ENCODE measurements at regions not wholly inside any gene's neighbourhood (a gene's known extent, or its start where the extent isn't known, plus 50 kb on each side); places are given as distances from the start of the nearest gene placed in this dataset.

DNA sequence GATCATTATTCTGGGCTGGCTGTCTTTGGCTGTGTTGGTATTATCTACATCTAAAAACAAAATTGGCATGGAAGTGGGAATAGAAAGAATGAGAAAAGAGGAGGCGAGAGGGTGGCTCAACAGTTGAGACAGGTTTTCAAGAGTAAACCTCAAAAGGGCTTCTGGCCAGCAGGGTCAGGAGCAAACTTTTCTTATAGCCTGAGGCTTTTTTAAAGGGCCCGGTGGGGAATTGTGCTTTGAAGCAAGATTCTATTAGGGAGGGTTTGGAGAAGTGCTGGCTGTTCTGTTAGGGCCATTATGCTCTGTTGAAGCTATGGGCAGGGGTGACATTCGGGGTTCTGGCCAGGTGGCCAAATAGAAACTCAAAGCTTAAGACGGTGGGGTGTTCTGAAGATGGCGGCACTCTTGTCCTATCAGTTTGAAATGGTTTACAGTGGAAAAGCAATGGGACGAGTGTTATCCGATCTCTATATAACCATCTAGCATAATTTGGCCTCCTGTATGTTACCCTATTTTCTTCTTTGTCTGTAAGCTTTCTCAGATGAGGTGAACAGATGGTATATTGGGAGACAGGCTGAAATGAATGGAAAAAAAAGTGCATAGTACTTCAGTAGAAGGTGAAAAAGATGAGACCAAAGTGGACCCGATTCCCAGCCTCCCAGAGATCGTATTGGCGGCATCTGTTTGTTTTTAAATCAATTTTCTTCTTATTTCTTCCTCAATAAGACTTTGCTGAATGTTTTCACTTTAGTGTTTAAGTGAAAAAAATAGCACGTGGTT lies 132.1 kb upstream of the CNR1 start:
- Mint-ChIP-seq H3K4me3 (no peak overlapping the region), H3K36me3 (no peaks in the 10 kb centered on the region), H3K27ac (peak overlapping the region; percentile 59), H3K4me1 (peaks cover 30% of the 10 kb centered on the region), H3K9me3 (no peaks in the 10 kb centered on the region), H3K27me3 (ENCODE audit: low read depth) (no peaks in the 10 kb centered on the region)
- TF ChIP-seq, protein P1, sequence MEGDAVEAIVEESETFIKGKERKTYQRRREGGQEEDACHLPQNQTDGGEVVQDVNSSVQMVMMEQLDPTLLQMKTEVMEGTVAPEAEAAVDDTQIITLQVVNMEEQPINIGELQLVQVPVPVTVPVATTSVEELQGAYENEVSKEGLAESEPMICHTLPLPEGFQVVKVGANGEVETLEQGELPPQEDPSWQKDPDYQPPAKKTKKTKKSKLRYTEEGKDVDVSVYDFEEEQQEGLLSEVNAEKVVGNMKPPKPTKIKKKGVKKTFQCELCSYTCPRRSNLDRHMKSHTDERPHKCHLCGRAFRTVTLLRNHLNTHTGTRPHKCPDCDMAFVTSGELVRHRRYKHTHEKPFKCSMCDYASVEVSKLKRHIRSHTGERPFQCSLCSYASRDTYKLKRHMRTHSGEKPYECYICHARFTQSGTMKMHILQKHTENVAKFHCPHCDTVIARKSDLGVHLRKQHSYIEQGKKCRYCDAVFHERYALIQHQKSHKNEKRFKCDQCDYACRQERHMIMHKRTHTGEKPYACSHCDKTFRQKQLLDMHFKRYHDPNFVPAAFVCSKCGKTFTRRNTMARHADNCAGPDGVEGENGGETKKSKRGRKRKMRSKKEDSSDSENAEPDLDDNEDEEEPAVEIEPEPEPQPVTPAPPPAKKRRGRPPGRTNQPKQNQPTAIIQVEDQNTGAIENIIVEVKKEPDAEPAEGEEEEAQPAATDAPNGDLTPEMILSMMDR (IDR thresholded peaks at IDR 0.05; ENCODE audit: unreplicated experiment) = no peak
- no peak for DNase-seq (ENCODE audit: low spot score in 2 of 2, unreplicated experiment in 2 of 2)

DNA sequence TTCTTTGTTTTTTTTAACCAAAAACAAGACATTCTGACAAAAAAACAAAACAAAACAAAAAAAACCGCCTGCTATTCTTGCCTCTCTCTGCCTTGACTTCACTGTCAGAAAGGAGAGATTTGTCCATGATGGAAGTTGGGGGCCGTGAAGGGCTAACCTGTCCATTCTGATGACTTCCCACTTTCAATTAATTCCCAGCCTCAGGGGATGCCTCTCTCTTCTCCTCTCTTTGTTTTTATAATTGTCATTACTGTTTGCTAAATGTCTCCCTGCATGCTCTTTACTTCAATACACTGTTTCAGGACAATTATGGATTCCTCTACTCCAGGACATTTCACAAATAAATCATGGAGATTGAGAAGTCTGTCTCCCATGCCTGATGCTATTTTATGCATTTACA lies 130.5 kb upstream of the CNR1 start:
- TF ChIP-seq, protein P1 (IDR thresholded peaks at IDR 0.05; ENCODE audit: unreplicated experiment) = no peak
- Mint-ChIP-seq H3K4me3 (no peak overlapping the region), H3K27ac (peak overlapping the region; percentile 8), H3K36me3 (no peaks in the 10 kb centered on the region), H3K9me3 (no peaks in the 10 kb centered on the region), H3K4me1 (peaks cover 27% of the 10 kb centered on the region), H3K27me3 (ENCODE audit: low read depth) (no peaks in the 10 kb centered on the region)
- no peak for DNase-seq (ENCODE audit: low spot score in 2 of 2, unreplicated experiment in 2 of 2)

DNA sequence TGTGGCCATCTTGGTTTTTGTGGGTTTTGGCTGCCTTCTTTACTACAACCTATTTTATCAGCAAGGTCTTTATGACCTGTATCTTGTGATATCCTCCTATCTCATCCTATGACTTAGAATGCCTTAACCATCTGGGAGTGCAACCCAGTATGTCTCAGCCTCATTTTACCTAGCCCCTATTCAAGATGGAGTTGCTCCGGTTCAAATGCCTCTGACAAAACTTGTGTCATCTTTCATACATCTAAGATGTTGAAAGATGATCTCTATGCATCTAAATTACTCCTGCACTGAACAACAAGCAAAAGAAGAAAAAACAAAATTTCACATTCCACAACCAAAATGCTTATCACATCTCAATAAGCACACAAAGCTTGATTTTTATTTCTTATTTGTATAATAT lies 129.5 kb upstream of the CNR1 start:
- no peak overlapping the region for H3K27ac Mint-ChIP-seq
- no peak for DNase-seq (ENCODE audit: low spot score in 2 of 2, unreplicated experiment in 2 of 2)
- TF ChIP-seq, protein P1 (IDR thresholded peaks at IDR 0.05; ENCODE audit: unreplicated experiment) = no peak
- H3K27me3 Mint-ChIP-seq (ENCODE audit: low read depth) = no peaks in the 10 kb centered on the region
- peaks cover 27% of the 10 kb centered on the region for H3K4me1 Mint-ChIP-seq
- H3K36me3 Mint-ChIP-seq = no peaks in the 10 kb centered on the region
- H3K4me3 Mint-ChIP-seq = no peak overlapping the region
- H3K9me3 Mint-ChIP-seq = peaks cover 5% of the 10 kb centered on the region

DNA sequence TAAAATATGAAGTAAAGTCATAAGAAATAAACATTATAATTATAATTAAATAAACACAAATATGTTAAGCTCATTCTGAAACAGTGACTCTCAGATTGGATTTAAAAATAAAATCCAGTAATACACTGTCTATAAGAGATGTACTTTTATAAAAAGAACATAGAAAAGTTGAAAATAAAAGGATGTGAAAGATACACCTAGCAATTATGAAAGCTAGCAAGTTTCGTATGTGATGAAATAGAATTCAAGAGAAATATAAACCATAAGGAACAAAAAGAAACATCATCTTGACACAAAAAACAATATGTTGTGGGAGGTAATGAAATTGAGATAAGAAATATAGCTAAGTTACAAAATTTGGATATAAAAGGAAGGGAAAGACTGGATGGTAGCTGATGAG lies 128.6 kb upstream of the CNR1 start:
- Mint-ChIP-seq H3K4me3 (no peak overlapping the region), H3K36me3 (no peaks in the 10 kb centered on the region), H3K9me3 (peaks cover 10% of the 10 kb centered on the region), H3K27me3 (ENCODE audit: low read depth) (no peaks in the 10 kb centered on the region), H3K4me1 (peaks cover 27% of the 10 kb centered on the region), H3K27ac (no peak overlapping the region)
- DNase-seq (ENCODE audit: low spot score in 2 of 2, unreplicated experiment in 2 of 2) = no peak
- TF ChIP-seq, protein P1 (IDR thresholded peaks at IDR 0.05; ENCODE audit: unreplicated experiment) = no peak

DNA sequence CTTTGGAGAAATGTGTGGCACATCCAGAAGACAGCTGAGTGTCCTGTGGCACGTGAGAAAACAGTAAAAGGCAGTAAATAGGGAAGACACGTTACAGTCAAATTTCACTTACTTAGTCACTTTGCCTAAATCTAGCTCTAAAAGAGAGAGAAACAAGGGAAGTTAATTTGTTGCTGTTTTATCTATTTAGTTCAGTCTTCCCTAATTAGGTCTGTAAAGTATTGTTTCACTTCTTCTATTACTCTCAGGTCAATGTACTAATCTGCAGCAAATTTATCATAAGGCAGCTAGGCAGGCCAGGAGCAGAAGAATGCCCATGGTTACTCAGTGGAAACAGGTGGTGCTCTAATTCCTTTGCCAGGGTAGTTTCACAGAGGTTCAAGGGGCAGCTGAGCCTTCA lies 124.3 kb upstream of the CNR1 start:
- H3K27ac Mint-ChIP-seq = no peak overlapping the region
- no peak overlapping the region for H3K4me3 Mint-ChIP-seq
- no peak for DNase-seq (ENCODE audit: low spot score in 2 of 2, unreplicated experiment in 2 of 2)
- TF ChIP-seq, protein P1 (IDR thresholded peaks at IDR 0.05; ENCODE audit: unreplicated experiment) = no peak
- H3K27me3 Mint-ChIP-seq (ENCODE audit: low read depth) = no peaks in the 10 kb centered on the region
- H3K9me3 Mint-ChIP-seq = peaks cover 28% of the 10 kb centered on the region
- peaks cover 2% of the 10 kb centered on the region for H3K36me3 Mint-ChIP-seq
- no peaks in the 10 kb centered on the region for H3K4me1 Mint-ChIP-seq

Data from mesothelial cell of epicardium (in vitro differentiated cells).